DND-41 (cell line): ENCODE measurements at regions not wholly inside any gene's neighbourhood (a gene's known extent, or its start where the extent isn't known, plus 50 kb on each side); places are given as distances from the start of the nearest gene placed in this dataset.

Experiments
- ATAC-seq: fragments of 200-7000 bp; cut with Tn5 transposase; 3 replicates; pipeline ENCODE4 v1.9.1; 2021; ENCODE audit warnings: low read depth; ENCODE audit not compliant: insufficient read depth
- DNase-seq: peaks from one replicate; pipeline ENCODE4 v3.0.0-alpha.2; 2020
- H2AFZ ChIP-seq: 2 replicates; pipeline ENCODE4 v1.6.0; 2012; ENCODE audit warnings: low read depth, low read length
- H3K27ac ChIP-seq: 2 replicates; pipeline ENCODE4 v1.5.1; 2012; ENCODE audit warnings: low read length, inconsistent platforms
- H3K27me3 ChIP-seq: fragments of 200-600 bp; sonication (generic); 2 replicates; pipeline ENCODE4 v1.6.0; 2012; ENCODE audit warnings: low read length, mild to moderate bottlenecking, inconsistent platforms; ENCODE audit not compliant: insufficient read depth, poor library complexity
- H3K36me3 ChIP-seq: 2 replicates; pipeline ENCODE4 v1.5.1; 2012; ENCODE audit warnings: low read length, inconsistent platforms; ENCODE audit not compliant: insufficient read depth
- H3K4me1 ChIP-seq: 2 replicates; pipeline ENCODE4 v1.5.1; 2012; ENCODE audit warnings: mild to moderate bottlenecking, low read length; ENCODE audit not compliant: insufficient read depth
- H3K4me2 ChIP-seq: 2 replicates; pipeline ENCODE4 v1.6.0; 2012; ENCODE audit warnings: mild to moderate bottlenecking, moderate library complexity, low read length, inconsistent platforms; ENCODE audit not compliant: insufficient read depth
- H3K4me3 ChIP-seq, 2 experiments: fragments of 200-600 bp in 1 of 2; shearing (Covaris generic) in 1 of 2; 2 replicates each; pipeline ENCODE4 v1.5.1; 2012 to 2016; ENCODE audit warnings: inconsistent platforms in 2 of 2, low read length in 2 of 2, mild to moderate bottlenecking in 2 of 2, low read depth in 1 of 2, moderate library complexity in 1 of 2
- H3K79me2 ChIP-seq: 2 replicates; pipeline ENCODE4 v1.6.0; 2012; ENCODE audit warnings: low read length, inconsistent platforms; ENCODE audit not compliant: insufficient read depth
- H3K9ac ChIP-seq: 2 replicates; pipeline ENCODE4 v1.6.0; 2012; ENCODE audit warnings: low read depth, mild to moderate bottlenecking, inconsistent platforms, low read length, moderate library complexity
- H3K9me3 ChIP-seq: 2 replicates; pipeline ENCODE4 v1.5.1; 2012; ENCODE audit warnings: low read length, moderate library complexity, mild to moderate bottlenecking, inconsistent platforms; ENCODE audit not compliant: insufficient read depth, severe bottlenecking
- H4K20me1 ChIP-seq: 2 replicates; pipeline ENCODE4 v1.6.0; 2012; ENCODE audit warnings: low read length; ENCODE audit not compliant: insufficient read depth
- CTCF ChIP-seq: IDR thresholded peaks from 2 replicates; pipeline ENCODE4 v1.5.1; 2012; ENCODE audit warnings: borderline replicate concordance, low read length, moderate library complexity, mild to moderate bottlenecking; ENCODE audit not compliant: poor library complexity, severe bottlenecking; ENCODE audit errors: extremely low read depth
- EZH2 ChIP-seq: IDR thresholded peaks from 3 replicates; pipeline ENCODE4 v1.6.1; 2012; ENCODE audit warnings: borderline replicate concordance, low read depth, mild to moderate bottlenecking, moderate library complexity, low read length, inconsistent platforms; ENCODE audit not compliant: severe bottlenecking

GRCh38 chr10:65518379-65518778 is 1407.5 kb upstream of the LRRTM3 start:
- no peak for DNase-seq
- no peak for ATAC-seq
- H3K4me2 ChIP-seq: no peak overlapping the region
- H3K79me2 ChIP-seq: no peaks in the 10 kb centered on the region
- no peak overlapping the region for H2AFZ ChIP-seq
- no peaks in the 10 kb centered on the region for H3K36me3 ChIP-seq
- H3K27me3 ChIP-seq: no peaks in the 10 kb centered on the region
- H3K9ac ChIP-seq: no peak overlapping the region
- no peak for TF ChIP-seq CTCF
- no peak for TF ChIP-seq EZH2
- no peaks in the 10 kb centered on the region for H4K20me1 ChIP-seq
- H3K27ac ChIP-seq: no peak overlapping the region
- H3K9me3 ChIP-seq: no peaks in the 10 kb centered on the region
- no peak overlapping the region for H3K4me3 ChIP-seq
- H3K4me1 ChIP-seq: no peaks in the 10 kb centered on the region

DNA sequence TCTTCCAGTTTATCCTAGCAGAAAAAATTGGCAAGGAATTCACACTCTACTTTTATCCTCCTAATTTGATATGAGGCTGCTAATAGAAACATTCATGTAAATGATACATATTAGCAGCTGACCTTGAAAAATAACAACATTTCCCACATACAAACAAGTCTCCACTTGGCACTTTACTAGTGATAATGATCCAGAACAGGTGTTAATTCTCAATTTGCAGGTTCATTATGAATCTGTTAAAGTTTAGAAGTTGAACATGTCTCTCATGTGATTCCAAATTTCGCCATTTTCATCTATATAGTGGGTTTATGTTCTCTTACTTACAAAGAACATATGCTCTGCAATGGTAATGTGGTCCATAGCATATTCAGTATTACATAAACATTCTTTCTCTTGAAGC is 1396.8 kb upstream of the LRRTM3 start:
- DNase-seq: no peak
- no peak for TF ChIP-seq EZH2
- TF ChIP-seq CTCF: no peak
- Histone ChIP-seq H3K27me3 (no peaks in the 10 kb centered on the region), H3K4me1 (no peaks in the 10 kb centered on the region), H3K36me3 (no peaks in the 10 kb centered on the region), H2AFZ (no peak overlapping the region), H3K27ac (no peak overlapping the region), H3K4me3 (no peak overlapping the region), H4K20me1 (no peaks in the 10 kb centered on the region), H3K9me3 (no peaks in the 10 kb centered on the region), H3K9ac (no peak overlapping the region), H3K79me2 (no peaks in the 10 kb centered on the region), H3K4me2 (no peak overlapping the region)
- no peak for ATAC-seq

- DNase-seq (no peak), ATAC-seq (no peak)
- no peak for TF ChIP-seq EZH2
- no peaks in the 10 kb centered on the region for H3K79me2 ChIP-seq
- no peak overlapping the region for H3K4me3 ChIP-seq
- no peaks in the 10 kb centered on the region for H3K4me1 ChIP-seq
- no peaks in the 10 kb centered on the region for H4K20me1 ChIP-seq
- H3K27me3 ChIP-seq: no peaks in the 10 kb centered on the region
- H3K27ac ChIP-seq: no peak overlapping the region
- no peaks in the 10 kb centered on the region for H3K36me3 ChIP-seq
- no peak overlapping the region for H3K9ac ChIP-seq
- no peaks in the 10 kb centered on the region for H3K9me3 ChIP-seq
- no peak overlapping the region for H3K4me2 ChIP-seq
- H2AFZ ChIP-seq: no peak overlapping the region
Measured at GRCh38 chr10:65531545-65531944, 1394.3 kb upstream of the LRRTM3 start.

GRCh38 chr10:65534771-65535170 is 1391.1 kb upstream of the LRRTM3 start:
- Histone ChIP-seq H3K27me3 (no peaks in the 10 kb centered on the region), H3K4me1 (no peaks in the 10 kb centered on the region), H3K4me2 (no peak overlapping the region), H3K79me2 (no peaks in the 10 kb centered on the region), H3K9ac (no peak overlapping the region), H2AFZ (no peak overlapping the region), H4K20me1 (no peaks in the 10 kb centered on the region), H3K36me3 (no peaks in the 10 kb centered on the region), H3K4me3 (no peak overlapping the region), H3K9me3 (no peaks in the 10 kb centered on the region), H3K27ac (no peak overlapping the region)
- TF ChIP-seq CTCF (no peak), EZH2 (no peak)
- ATAC-seq (no peak), DNase-seq (no peak)
